GM23338 (cell line): ENCODE measurements at regions not wholly inside any gene's neighbourhood (a gene's known extent, or its start where the extent isn't known, plus 50 kb on each side); places are given as distances from the start of the nearest gene placed in this dataset.

ENCODE experiments used
- ATAC-seq: fragments of 200-7000 bp; cut with Tn5 transposase; 3 replicates; pipeline ENCODE4 v1.9.1; 2020
- DNase-seq: peaks from one replicate; pipeline ENCODE4 v3.0.0-alpha.2; 2015; ENCODE audit warnings: low spot score
- H2AFZ ChIP-seq: fragments of 200-600 bp; sonication (generic); 2 replicates; pipeline ENCODE4 v1.8.0; 2016; ENCODE audit warnings: antibody characterized with exemption, mild to moderate bottlenecking, moderate library complexity
- H3F3A ChIP-seq: fragments of 200-600 bp; sonication (generic); replicated peaks from 2 replicates; pipeline ENCODE4 v1.8.0; 2017; ENCODE audit warnings: antibody characterized with exemption, mixed run types, low read depth
- H3K27ac ChIP-seq: fragments of 200-600 bp; sonication (generic); 2 replicates; pipeline ENCODE4 v1.6.1; 2016; ENCODE audit warnings: low read depth
- H3K27me3 ChIP-seq: fragments of 200-600 bp; sonication (generic); 2 replicates; pipeline ENCODE4 v1.8.0; 2016; ENCODE audit warnings: mild to moderate bottlenecking, mixed run types, moderate library complexity; ENCODE audit not compliant: insufficient read depth
- H3K36me3 ChIP-seq: fragments of 200-600 bp; sonication (generic); 2 replicates; pipeline ENCODE4 v1.8.0; 2016; ENCODE audit warnings: mild to moderate bottlenecking; ENCODE audit not compliant: insufficient read depth
- H3K4me1 ChIP-seq: fragments of 200-600 bp; sonication (generic); 2 replicates; pipeline ENCODE4 v1.8.0; 2016; ENCODE audit warnings: mild to moderate bottlenecking, moderate library complexity; ENCODE audit not compliant: insufficient read depth
- H3K4me2 ChIP-seq: fragments of 200-600 bp; sonication (generic); 2 replicates; pipeline ENCODE4 v1.7.1; 2017; ENCODE audit warnings: mixed run types
- H3K4me3 ChIP-seq: fragments of 200-600 bp; sonication (generic); 2 replicates; pipeline ENCODE4 v1.6.1; 2016; ENCODE audit warnings: mixed run types
- H3K79me2 ChIP-seq: fragments of 200-600 bp; sonication (generic); replicated peaks from 2 replicates; pipeline ENCODE4 v1.8.0; 2017; ENCODE audit warnings: mild to moderate bottlenecking; ENCODE audit not compliant: insufficient read depth
- H3K9me2 ChIP-seq: fragments of 200-600 bp; sonication (generic); 2 replicates; pipeline ENCODE4 v1.8.0; 2017; ENCODE audit not compliant: insufficient read depth
- H4K20me1 ChIP-seq: fragments of 200-600 bp; sonication (generic); replicated peaks from 2 replicates; pipeline ENCODE4 v1.8.0; 2017; ENCODE audit warnings: mild to moderate bottlenecking; ENCODE audit not compliant: insufficient read depth
- H3K27ac Mint-ChIP-seq: 2 replicates; pipeline ENCODE4 v1.8.0; 2020; ENCODE audit warnings: inconsistent platforms, mild to moderate bottlenecking, moderate library complexity, mixed read lengths
- H3K27me3 Mint-ChIP-seq: 3 replicates; pipeline ENCODE4 v1.8.0; 2022; ENCODE audit warnings: low read depth, mild to moderate bottlenecking, moderate library complexity, mixed read lengths, inconsistent platforms; ENCODE audit not compliant: insufficient read depth, poor library complexity
- H3K36me3 Mint-ChIP-seq: 3 replicates; pipeline ENCODE4 v1.8.0; 2021; ENCODE audit warnings: low read depth, mild to moderate bottlenecking, inconsistent platforms, moderate library complexity, mixed read lengths
- H3K4me1 Mint-ChIP-seq: 3 replicates; pipeline ENCODE4 v1.8.0; 2020; ENCODE audit warnings: mild to moderate bottlenecking, inconsistent platforms, mixed read lengths
- H3K4me3 Mint-ChIP-seq: 3 replicates; pipeline ENCODE4 v1.8.0; 2021; ENCODE audit warnings: moderate library complexity, mild to moderate bottlenecking, inconsistent platforms, mixed read lengths
- H3K9me3 Mint-ChIP-seq: 3 replicates; pipeline ENCODE4 v1.8.0; 2020; ENCODE audit warnings: moderate library complexity, mild to moderate bottlenecking, inconsistent platforms, mixed read lengths
- CREB1 ChIP-seq: fragments of 250-450 bp; sonication (Bioruptor Pico); IDR thresholded peaks from 2 replicates; pipeline ENCODE4 v1.5.0; 2020; ENCODE audit warnings: low read depth, mild to moderate bottlenecking, moderate library complexity
- EZH2 ChIP-seq: fragments of 200-600 bp; sonication (generic); IDR thresholded peaks from one replicate; pipeline ENCODE4 v1.8.0; 2017; ENCODE audit warnings: antibody characterized with exemption, mild to moderate bottlenecking, low read depth; ENCODE audit not compliant: unreplicated experiment
- EZH2phosphoT487 ChIP-seq: fragments of 200-600 bp; sonication (generic); IDR thresholded peaks from one replicate; pipeline ENCODE4 v1.8.1; 2018; ENCODE audit warnings: antibody characterized with exemption; ENCODE audit not compliant: unreplicated experiment
- JUNB ChIP-seq: IDR thresholded peaks from one replicate; pipeline ENCODE4 v1.6.1; 2016; ENCODE audit warnings: antibody characterized with exemption; ENCODE audit not compliant: unreplicated experiment
- NANOG ChIP-seq: IDR thresholded peaks from 2 replicates; pipeline ENCODE4 v1.6.1; 2016; ENCODE audit warnings: antibody characterized with exemption, borderline replicate concordance
- POLR2AphosphoS5 ChIP-seq: IDR thresholded peaks from 2 replicates; pipeline ENCODE4 v1.6.1; 2016; ENCODE audit warnings: antibody characterized with exemption, low read depth
- STAT1 ChIP-seq: IDR thresholded peaks from one replicate; pipeline ENCODE4 v1.6.1; 2016; ENCODE audit warnings: antibody characterized with exemption; ENCODE audit not compliant: unreplicated experiment
- ZNF114 ChIP-seq: fragments of 250-450 bp; sonication (Bioruptor Pico); IDR thresholded peaks from 2 replicates; pipeline ENCODE4 v1.5.0; 2020; ENCODE audit warnings: mild to moderate bottlenecking, moderate library complexity
- ZNF331 ChIP-seq: fragments of 250-450 bp; sonication (Bioruptor Pico); IDR thresholded peaks from 2 replicates; pipeline ENCODE4 v1.5.0; 2020; ENCODE audit warnings: low read depth, mild to moderate bottlenecking, moderate library complexity
- TF ChIP-seq, protein P1 (sequence below): fragments of 250-450 bp; sonication (Bioruptor Pico); IDR thresholded peaks from 2 replicates; pipeline ENCODE4 v1.5.0; 2020; ENCODE audit warnings: mild to moderate bottlenecking, moderate library complexity
- TF ChIP-seq, protein P2 (sequence below), 2 experiments: fragments of 200-600 bp in 1 of 2; sonication (generic) in 1 of 2; conservative IDR thresholded peaks; 2 replicates each; pipeline versions ENCODE4 v1.5.1 to v1.6.1; 2016 to 2017; ENCODE audit warnings: antibody characterized with exemption in 2 of 2, low read depth in 2 of 2, mild to moderate bottlenecking in 2 of 2, moderate library complexity in 1 of 2
- TF ChIP-seq, protein P3 (sequence below): IDR thresholded peaks from 2 replicates; pipeline ENCODE4 v1.6.1; 2016; ENCODE audit warnings: antibody characterized with exemption
- TF ChIP-seq, protein P4 (sequence below): IDR thresholded peaks from one replicate; pipeline ENCODE4 v1.6.1; 2018; ENCODE audit warnings: antibody characterized with exemption; ENCODE audit not compliant: unreplicated experiment

DNA sequence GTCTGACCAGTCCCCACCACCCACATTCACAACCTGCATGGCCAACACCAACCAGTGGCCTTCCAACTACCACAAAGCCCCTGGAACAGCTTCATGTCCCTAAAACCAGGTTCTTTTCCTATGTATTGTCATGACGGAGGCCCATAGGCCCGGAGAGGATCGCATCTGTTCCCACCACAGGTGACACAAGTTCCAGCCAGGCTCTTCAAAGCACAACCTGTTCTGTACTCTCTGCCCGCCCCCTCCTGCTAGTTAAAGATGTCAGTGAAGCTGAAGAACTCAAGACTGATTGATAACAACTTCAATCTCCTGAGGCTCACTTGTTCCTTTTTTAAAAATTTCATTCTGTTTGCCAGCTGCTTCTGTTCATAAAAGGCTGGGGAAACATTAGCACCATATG, 121.1 kb upstream of the GUCY1A2 start:
- Histone ChIP-seq H3K27ac (no peak overlapping the region), H3K9me2 (no peaks in the 10 kb centered on the region), H3K4me3 (no peak overlapping the region), H3K4me1 (no peaks in the 10 kb centered on the region), H4K20me1 (no peaks in the 10 kb centered on the region), H3F3A (no peaks in the 10 kb centered on the region), H3K79me2 (no peaks in the 10 kb centered on the region), H3K4me2 (no peak overlapping the region), H2AFZ (no peak overlapping the region), H3K36me3 (no peaks in the 10 kb centered on the region), H3K27me3 (no peaks in the 10 kb centered on the region)
- no peaks in the 10 kb centered on the region for H3K9me3 Mint-ChIP-seq
- no peaks in the 10 kb centered on the region for H3K4me1 Mint-ChIP-seq
- TF ChIP-seq, protein P1, sequence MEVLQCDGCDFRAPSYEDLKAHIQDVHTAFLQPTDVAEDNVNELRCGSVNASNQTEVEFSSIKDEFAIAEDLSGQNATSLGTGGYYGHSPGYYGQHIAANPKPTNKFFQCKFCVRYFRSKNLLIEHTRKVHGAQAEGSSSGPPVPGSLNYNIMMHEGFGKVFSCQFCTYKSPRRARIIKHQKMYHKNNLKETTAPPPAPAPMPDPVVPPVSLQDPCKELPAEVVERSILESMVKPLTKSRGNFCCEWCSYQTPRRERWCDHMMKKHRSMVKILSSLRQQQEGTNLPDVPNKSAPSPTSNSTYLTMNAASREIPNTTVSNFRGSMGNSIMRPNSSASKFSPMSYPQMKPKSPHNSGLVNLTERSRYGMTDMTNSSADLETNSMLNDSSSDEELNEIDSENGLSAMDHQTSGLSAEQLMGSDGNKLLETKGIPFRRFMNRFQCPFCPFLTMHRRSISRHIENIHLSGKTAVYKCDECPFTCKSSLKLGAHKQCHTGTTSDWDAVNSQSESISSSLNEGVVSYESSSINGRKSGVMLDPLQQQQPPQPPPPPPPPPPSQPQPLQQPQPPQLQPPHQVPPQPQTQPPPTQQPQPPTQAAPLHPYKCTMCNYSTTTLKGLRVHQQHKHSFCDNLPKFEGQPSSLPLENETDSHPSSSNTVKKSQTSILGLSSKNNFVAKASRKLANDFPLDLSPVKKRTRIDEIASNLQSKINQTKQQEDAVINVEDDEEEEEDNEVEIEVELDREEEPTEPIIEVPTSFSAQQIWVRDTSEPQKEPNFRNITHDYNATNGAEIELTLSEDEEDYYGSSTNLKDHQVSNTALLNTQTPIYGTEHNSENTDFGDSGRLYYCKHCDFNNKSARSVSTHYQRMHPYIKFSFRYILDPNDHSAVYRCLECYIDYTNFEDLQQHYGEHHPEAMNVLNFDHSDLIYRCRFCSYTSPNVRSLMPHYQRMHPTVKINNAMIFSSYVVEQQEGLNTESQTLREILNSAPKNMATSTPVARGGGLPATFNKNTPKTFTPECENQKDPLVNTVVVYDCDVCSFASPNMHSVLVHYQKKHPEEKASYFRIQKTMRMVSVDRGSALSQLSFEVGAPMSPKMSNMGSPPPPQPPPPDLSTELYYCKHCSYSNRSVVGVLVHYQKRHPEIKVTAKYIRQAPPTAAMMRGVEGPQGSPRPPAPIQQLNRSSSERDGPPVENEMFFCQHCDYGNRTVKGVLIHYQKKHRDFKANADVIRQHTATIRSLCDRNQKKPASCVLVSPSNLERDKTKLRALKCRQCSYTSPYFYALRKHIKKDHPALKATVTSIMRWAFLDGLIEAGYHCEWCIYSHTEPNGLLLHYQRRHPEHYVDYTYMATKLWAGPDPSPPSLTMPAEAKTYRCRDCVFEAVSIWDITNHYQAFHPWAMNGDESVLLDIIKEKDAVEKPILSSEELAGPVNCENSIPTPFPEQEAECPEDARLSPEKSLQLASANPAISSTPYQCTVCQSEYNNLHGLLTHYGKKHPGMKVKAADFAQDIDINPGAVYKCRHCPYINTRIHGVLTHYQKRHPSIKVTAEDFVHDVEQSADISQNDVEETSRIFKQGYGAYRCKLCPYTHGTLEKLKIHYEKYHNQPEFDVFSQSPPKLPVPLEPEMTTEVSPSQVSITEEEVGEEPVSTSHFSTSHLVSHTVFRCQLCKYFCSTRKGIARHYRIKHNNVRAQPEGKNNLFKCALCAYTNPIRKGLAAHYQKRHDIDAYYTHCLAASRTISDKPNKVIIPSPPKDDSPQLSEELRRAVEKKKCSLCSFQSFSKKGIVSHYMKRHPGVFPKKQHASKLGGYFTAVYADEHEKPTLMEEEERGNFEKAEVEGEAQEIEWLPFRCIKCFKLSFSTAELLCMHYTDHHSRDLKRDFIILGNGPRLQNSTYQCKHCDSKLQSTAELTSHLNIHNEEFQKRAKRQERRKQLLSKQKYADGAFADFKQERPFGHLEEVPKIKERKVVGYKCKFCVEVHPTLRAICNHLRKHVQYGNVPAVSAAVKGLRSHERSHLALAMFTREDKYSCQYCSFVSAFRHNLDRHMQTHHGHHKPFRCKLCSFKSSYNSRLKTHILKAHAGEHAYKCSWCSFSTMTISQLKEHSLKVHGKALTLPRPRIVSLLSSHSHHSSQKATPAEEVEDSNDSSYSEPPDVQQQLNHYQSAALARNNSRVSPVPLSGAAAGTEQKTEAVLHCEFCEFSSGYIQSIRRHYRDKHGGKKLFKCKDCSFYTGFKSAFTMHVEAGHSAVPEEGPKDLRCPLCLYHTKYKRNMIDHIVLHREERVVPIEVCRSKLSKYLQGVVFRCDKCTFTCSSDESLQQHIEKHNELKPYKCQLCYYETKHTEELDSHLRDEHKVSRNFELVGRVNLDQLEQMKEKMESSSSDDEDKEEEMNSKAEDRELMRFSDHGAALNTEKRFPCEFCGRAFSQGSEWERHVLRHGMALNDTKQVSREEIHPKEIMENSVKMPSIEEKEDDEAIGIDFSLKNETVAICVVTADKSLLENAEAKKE (CRISPR knock-in tag) = no peak
- TF ChIP-seq JUNB = no peak
- TF ChIP-seq, protein P2, sequence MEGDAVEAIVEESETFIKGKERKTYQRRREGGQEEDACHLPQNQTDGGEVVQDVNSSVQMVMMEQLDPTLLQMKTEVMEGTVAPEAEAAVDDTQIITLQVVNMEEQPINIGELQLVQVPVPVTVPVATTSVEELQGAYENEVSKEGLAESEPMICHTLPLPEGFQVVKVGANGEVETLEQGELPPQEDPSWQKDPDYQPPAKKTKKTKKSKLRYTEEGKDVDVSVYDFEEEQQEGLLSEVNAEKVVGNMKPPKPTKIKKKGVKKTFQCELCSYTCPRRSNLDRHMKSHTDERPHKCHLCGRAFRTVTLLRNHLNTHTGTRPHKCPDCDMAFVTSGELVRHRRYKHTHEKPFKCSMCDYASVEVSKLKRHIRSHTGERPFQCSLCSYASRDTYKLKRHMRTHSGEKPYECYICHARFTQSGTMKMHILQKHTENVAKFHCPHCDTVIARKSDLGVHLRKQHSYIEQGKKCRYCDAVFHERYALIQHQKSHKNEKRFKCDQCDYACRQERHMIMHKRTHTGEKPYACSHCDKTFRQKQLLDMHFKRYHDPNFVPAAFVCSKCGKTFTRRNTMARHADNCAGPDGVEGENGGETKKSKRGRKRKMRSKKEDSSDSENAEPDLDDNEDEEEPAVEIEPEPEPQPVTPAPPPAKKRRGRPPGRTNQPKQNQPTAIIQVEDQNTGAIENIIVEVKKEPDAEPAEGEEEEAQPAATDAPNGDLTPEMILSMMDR (conservative IDR thresholded peaks at IDR 0.05; ENCODE audit: low read depth in 2 of 2) = no peak
- TF ChIP-seq, protein P3, sequence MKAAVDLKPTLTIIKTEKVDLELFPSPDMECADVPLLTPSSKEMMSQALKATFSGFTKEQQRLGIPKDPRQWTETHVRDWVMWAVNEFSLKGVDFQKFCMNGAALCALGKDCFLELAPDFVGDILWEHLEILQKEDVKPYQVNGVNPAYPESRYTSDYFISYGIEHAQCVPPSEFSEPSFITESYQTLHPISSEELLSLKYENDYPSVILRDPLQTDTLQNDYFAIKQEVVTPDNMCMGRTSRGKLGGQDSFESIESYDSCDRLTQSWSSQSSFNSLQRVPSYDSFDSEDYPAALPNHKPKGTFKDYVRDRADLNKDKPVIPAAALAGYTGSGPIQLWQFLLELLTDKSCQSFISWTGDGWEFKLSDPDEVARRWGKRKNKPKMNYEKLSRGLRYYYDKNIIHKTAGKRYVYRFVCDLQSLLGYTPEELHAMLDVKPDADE = no peak
- no peak for TF ChIP-seq EZH2
- no peak for TF ChIP-seq ZNF331
- no peak for TF ChIP-seq ZNF114
- no peak for TF ChIP-seq CREB1
- no peak for TF ChIP-seq NANOG
- TF ChIP-seq STAT1 = no peak
- TF ChIP-seq, protein P4, sequence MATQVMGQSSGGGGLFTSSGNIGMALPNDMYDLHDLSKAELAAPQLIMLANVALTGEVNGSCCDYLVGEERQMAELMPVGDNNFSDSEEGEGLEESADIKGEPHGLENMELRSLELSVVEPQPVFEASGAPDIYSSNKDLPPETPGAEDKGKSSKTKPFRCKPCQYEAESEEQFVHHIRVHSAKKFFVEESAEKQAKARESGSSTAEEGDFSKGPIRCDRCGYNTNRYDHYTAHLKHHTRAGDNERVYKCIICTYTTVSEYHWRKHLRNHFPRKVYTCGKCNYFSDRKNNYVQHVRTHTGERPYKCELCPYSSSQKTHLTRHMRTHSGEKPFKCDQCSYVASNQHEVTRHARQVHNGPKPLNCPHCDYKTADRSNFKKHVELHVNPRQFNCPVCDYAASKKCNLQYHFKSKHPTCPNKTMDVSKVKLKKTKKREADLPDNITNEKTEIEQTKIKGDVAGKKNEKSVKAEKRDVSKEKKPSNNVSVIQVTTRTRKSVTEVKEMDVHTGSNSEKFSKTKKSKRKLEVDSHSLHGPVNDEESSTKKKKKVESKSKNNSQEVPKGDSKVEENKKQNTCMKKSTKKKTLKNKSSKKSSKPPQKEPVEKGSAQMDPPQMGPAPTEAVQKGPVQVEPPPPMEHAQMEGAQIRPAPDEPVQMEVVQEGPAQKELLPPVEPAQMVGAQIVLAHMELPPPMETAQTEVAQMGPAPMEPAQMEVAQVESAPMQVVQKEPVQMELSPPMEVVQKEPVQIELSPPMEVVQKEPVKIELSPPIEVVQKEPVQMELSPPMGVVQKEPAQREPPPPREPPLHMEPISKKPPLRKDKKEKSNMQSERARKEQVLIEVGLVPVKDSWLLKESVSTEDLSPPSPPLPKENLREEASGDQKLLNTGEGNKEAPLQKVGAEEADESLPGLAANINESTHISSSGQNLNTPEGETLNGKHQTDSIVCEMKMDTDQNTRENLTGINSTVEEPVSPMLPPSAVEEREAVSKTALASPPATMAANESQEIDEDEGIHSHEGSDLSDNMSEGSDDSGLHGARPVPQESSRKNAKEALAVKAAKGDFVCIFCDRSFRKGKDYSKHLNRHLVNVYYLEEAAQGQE = no peak
- TF ChIP-seq POLR2AphosphoS5 = no peak
- no peak for TF ChIP-seq EZH2phosphoT487
- DNase-seq = no peak
- H3K4me3 Mint-ChIP-seq = no peak overlapping the region
- no peak for ATAC-seq
- H3K27me3 Mint-ChIP-seq = no peaks in the 10 kb centered on the region
- no peak overlapping the region for H3K27ac Mint-ChIP-seq
- no peaks in the 10 kb centered on the region for H3K36me3 Mint-ChIP-seq
